Hepatocyte (in vitro differentiated cells): ENCODE measurements at regions not wholly inside any gene's neighbourhood (a gene's known extent, or its start where the extent isn't known, plus 50 kb on each side); places are given as distances from the start of the nearest gene placed in this dataset.

Source experiments
- DNase-seq: peaks from one replicate; pipeline ENCODE4 v3.0.0-alpha.2; 2016; ENCODE audit warnings: low spot score
- H2AFZ ChIP-seq: fragments of 200-600 bp; sonication (generic); 2 replicates; pipeline ENCODE4 v1.6.0; 2016; ENCODE audit warnings: antibody characterized with exemption, mild to moderate bottlenecking
- H3K27ac ChIP-seq: fragments of 200-600 bp; sonication (generic); 2 replicates; pipeline ENCODE4 v1.5.1; 2016; ENCODE audit warnings: mild to moderate bottlenecking
- H3K27me3 ChIP-seq: fragments of 200-600 bp; sonication (generic); 2 replicates; pipeline ENCODE4 v1.6.1; 2016
- H3K36me3 ChIP-seq: fragments of 200-600 bp; sonication (generic); replicated peaks from 2 replicates; pipeline ENCODE4 v1.5.1; 2016; ENCODE audit warnings: low read depth; ENCODE audit not compliant: insufficient read depth
- H3K4me1 ChIP-seq: fragments of 200-600 bp; sonication (generic); 2 replicates; pipeline ENCODE4 v1.5.1; 2016; ENCODE audit warnings: mild to moderate bottlenecking, moderate library complexity; ENCODE audit not compliant: insufficient read depth
- H3K4me2 ChIP-seq: fragments of 200-600 bp; sonication (generic); 2 replicates; pipeline ENCODE4 v1.6.0; 2016
- H3K4me3 ChIP-seq: fragments of 200-600 bp; sonication (generic); 2 replicates; pipeline ENCODE4 v1.5.1; 2016; ENCODE audit warnings: mild to moderate bottlenecking
- H3K79me2 ChIP-seq: fragments of 200-600 bp; sonication (generic); 2 replicates; pipeline ENCODE4 v1.6.0; 2017; ENCODE audit warnings: mild to moderate bottlenecking
- H3K9me2 ChIP-seq: fragments of 200-600 bp; sonication (generic); replicated peaks from 2 replicates; pipeline ENCODE4 v1.6.0; 2017; ENCODE audit warnings: mild to moderate bottlenecking; ENCODE audit not compliant: insufficient read depth
- H3K9me3 ChIP-seq: fragments of 200-600 bp; sonication (generic); 2 replicates; pipeline ENCODE4 v1.5.1; 2016; ENCODE audit warnings: low read depth, mild to moderate bottlenecking
- H4K20me1 ChIP-seq: fragments of 200-600 bp; sonication (generic); 2 replicates; pipeline ENCODE4 v1.6.0; 2016; ENCODE audit warnings: mild to moderate bottlenecking; ENCODE audit not compliant: insufficient read depth, poor library complexity, severe bottlenecking
- CTCF ChIP-seq: fragments of 200-600 bp; sonication (generic); IDR thresholded peaks from 2 replicates; pipeline ENCODE4 v1.5.1; 2016; ENCODE audit warnings: antibody characterized with exemption, mild to moderate bottlenecking; ENCODE audit not compliant: poor library complexity
- EZH2 ChIP-seq: fragments of 200-600 bp; sonication (generic); IDR thresholded peaks from 2 replicates; pipeline ENCODE4 v1.6.1; 2016; ENCODE audit warnings: antibody characterized with exemption, mild to moderate bottlenecking, borderline replicate concordance
- EZH2phosphoT487 ChIP-seq: fragments of 200-600 bp; sonication (generic); IDR thresholded peaks from one replicate; pipeline ENCODE4 v1.6.1; 2018; ENCODE audit warnings: antibody characterized with exemption, mild to moderate bottlenecking, low read depth, moderate library complexity; ENCODE audit not compliant: unreplicated experiment, severe bottlenecking
- WGBS: methylation state at CpG from one replicate; pipeline ENCODE4 v1.1.6; 2016; ENCODE audit warnings: low lambda C conversion rate; ENCODE audit errors: missing lambda C conversion rate; 5-methylcytosine and 5-hydroxymethylcytosine counted together

- H3K27me3 ChIP-seq: no peaks in the 10 kb centered on the region
- no peaks in the 10 kb centered on the region for H4K20me1 ChIP-seq
- H2AFZ ChIP-seq: no peak overlapping the region
- no peaks in the 10 kb centered on the region for H3K4me1 ChIP-seq
- no peaks in the 10 kb centered on the region for H3K79me2 ChIP-seq
- WGBS: 64% methylated on average over 7 of the region's 7 CpGs
- no peaks in the 10 kb centered on the region for H3K9me2 ChIP-seq
- H3K4me2 ChIP-seq: peak overlapping the region; percentile 3
- H3K27ac ChIP-seq: peak overlapping the region; percentile 20
- H3K9me3 ChIP-seq: no peaks in the 10 kb centered on the region
- H3K4me3 ChIP-seq: no peak overlapping the region
- H3K36me3 ChIP-seq: no peaks in the 10 kb centered on the region
- TF ChIP-seq CTCF: no peak
- peak; percentile 8 for DNase-seq
These were observed 104.4 kb upstream of the LSM14A start for GRCh38 chr19:34067861-34068271.

- Histone ChIP-seq H3K27me3 (peaks cover 5% of the 10 kb centered on the region), H3K27ac (no peak overlapping the region), H3K4me2 (no peak overlapping the region), H4K20me1 (no peaks in the 10 kb centered on the region), H2AFZ (no peak overlapping the region), H3K9me3 (no peaks in the 10 kb centered on the region), H3K9me2 (no peaks in the 10 kb centered on the region), H3K4me3 (no peak overlapping the region), H3K4me1 (no peaks in the 10 kb centered on the region), H3K36me3 (no peaks in the 10 kb centered on the region), H3K79me2 (no peaks in the 10 kb centered on the region)
- 26% methylated on average over 3 of the region's 3 CpGs for WGBS
- TF ChIP-seq EZH2phosphoT487: no peak
- TF ChIP-seq EZH2: no peak
- TF ChIP-seq CTCF: no peak
- no peak for DNase-seq
These were observed 96.6 kb upstream of the LSM14A start for GRCh38 chr19:34075661-34076091.

- H3K27ac ChIP-seq: no peak overlapping the region
- DNase-seq: peak; percentile 25
These were observed 89.8 kb upstream of the LSM14A start for GRCh38 chr19:34082289-34083077.

More at GRCh38 chr19:34082289-34083077, 89.8 kb upstream of the LSM14A start:
- H3K4me2 ChIP-seq: no peak overlapping the region
- TF ChIP-seq EZH2phosphoT487 (no peak), CTCF (no peak), EZH2 (no peak)
- no peaks in the 10 kb centered on the region for H3K9me2 ChIP-seq
- H3K36me3 ChIP-seq: no peaks in the 10 kb centered on the region
- no peaks in the 10 kb centered on the region for H3K79me2 ChIP-seq
- H3K9me3 ChIP-seq: no peaks in the 10 kb centered on the region
- no peaks in the 10 kb centered on the region for H4K20me1 ChIP-seq
- no peak overlapping the region for H3K4me3 ChIP-seq
- WGBS: 43% methylated on average over 10 of the region's 10 CpGs
- no peaks in the 10 kb centered on the region for H3K4me1 ChIP-seq
- no peaks in the 10 kb centered on the region for H3K27me3 ChIP-seq
- no peak overlapping the region for H2AFZ ChIP-seq
